Uterus (tissue), 2 donors: ENCODE measurements at regions not wholly inside any gene's neighbourhood (a gene's known extent, or its start where the extent isn't known, plus 50 kb on each side); places are given as distances from the start of the nearest gene placed in this dataset.
"Not testable (repeated sequence)": the region's sequence is repeated elsewhere in the genome, so short reads cannot be mapped to it uniquely, and the experiment has no call there.

Source experiments
- POLR2A ChIP-seq, 2 donors: fragments of 450-650 bp; IDR thresholded peaks; one replicate each; pipeline ENCODE4 v1.6.1; 2016; ENCODE audit warnings: antibody characterized with exemption in 2 of 2, mild to moderate bottlenecking in 1 of 2, moderate library complexity in 1 of 2
- TF ChIP-seq, protein P1 (sequence below), 4 experiments: fragments of 200-600 bp in 2 of 4; fragments of 450-650 bp in 2 of 4; sonication (generic) in 2 of 4; IDR thresholded peaks; one replicate each; pipeline ENCODE4 v1.5.1; 2016 to 2019; ENCODE audit warnings: antibody characterized with exemption in 4 of 4, mild to moderate bottlenecking in 2 of 4, moderate library complexity in 1 of 4

DNA sequence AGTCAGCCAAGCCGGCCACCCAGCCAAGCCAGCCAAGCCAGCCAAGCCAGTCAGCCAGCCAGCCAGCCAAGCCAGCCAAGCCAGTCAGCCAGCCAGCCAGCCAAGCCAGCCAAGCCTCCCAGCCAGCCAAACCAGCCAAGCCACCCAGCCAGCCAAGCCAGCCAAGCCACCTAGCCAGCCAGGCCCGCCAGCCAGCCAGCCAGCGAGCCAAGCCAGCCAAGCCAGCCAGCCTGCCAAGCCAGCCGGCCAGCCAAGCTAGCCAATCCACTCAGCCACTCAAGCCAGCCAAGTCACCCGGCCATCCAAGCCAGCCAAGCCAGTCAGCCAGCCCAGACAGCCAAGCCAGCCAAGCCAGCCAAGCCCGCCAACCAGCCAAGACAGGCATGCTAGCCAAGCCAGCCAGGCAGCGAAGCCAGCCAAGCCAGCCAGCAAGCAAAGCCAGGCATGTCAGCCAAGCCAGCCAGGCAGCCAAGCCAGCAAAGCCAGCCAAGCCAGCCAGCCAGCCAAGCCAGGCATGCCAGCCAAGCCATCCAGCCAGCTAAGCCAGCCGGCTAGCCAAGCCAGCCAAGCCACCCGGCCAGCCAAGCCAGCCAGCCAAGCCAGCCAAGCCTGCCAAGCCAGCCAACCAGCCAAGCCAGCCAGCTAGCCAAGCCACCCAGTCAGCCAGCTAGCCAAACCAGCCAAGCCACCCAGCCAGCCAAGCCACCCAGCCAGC, 351.2 kb upstream of the PLGLB2 start:
- TF ChIP-seq, protein P1, sequence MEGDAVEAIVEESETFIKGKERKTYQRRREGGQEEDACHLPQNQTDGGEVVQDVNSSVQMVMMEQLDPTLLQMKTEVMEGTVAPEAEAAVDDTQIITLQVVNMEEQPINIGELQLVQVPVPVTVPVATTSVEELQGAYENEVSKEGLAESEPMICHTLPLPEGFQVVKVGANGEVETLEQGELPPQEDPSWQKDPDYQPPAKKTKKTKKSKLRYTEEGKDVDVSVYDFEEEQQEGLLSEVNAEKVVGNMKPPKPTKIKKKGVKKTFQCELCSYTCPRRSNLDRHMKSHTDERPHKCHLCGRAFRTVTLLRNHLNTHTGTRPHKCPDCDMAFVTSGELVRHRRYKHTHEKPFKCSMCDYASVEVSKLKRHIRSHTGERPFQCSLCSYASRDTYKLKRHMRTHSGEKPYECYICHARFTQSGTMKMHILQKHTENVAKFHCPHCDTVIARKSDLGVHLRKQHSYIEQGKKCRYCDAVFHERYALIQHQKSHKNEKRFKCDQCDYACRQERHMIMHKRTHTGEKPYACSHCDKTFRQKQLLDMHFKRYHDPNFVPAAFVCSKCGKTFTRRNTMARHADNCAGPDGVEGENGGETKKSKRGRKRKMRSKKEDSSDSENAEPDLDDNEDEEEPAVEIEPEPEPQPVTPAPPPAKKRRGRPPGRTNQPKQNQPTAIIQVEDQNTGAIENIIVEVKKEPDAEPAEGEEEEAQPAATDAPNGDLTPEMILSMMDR (IDR thresholded peaks at IDR 0.05) = not testable (repeated sequence)
- TF ChIP-seq POLR2A (IDR thresholded peaks at IDR 0.05) = not testable (repeated sequence)
